DMS53 (cell line): ENCODE measurements at regions not wholly inside any gene's neighbourhood (a gene's known extent, or its start where the extent isn't known, plus 50 kb on each side); places are given as distances from the start of the nearest gene placed in this dataset.
A peak's percentile ranks its signal among the peaks of the same experiment; 100 is the strongest.
"Not testable (repeated sequence)": the region's sequence is repeated elsewhere in the genome, so short reads cannot be mapped to it uniquely, and the experiment has no call there.

Experiments
- DNase-seq: peaks from one replicate; lab custom pipeline; 2025; lab: John Stamatoyannopoulos, UW

DNA sequence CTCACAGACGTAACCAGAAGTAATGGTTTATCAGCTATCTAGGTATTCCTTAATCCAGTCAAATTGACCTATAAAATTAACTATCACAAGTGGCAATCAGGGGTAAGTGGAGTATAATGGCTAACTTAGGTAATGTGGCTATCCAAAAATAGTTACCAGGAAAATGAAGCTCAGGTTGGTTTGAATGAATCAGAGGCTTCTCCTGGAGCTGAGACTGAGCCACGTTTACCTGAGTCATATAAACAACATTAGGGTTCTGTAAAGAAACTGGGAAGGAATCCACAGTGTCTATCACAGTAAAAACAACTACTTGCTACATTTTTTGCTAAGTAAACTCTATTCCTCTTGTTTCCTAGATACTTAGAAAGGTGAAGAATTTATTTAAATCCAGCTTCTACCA lies 236.0 kb upstream of the SPHKAP start:
- DNase-seq: no peak

DNA sequence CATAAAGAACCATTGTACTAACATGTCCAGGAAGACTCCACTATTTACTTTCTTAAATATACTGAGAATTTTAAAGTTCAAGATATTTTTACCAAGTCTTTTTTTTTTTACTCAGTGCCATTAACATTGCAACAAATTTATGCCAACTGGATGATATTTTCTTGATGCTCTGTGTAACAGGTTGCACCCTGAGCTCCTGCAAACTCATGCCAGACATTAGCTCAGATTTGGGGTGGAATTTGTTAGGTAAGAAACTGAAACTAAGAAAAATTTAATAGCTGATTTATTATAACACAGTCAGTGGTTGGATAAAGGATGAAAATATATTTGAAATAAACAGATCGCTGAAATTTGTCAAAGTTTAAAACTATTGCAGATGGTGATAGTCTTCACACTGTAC lies 228.6 kb upstream of the SPHKAP start:
- no peak for DNase-seq

DNA sequence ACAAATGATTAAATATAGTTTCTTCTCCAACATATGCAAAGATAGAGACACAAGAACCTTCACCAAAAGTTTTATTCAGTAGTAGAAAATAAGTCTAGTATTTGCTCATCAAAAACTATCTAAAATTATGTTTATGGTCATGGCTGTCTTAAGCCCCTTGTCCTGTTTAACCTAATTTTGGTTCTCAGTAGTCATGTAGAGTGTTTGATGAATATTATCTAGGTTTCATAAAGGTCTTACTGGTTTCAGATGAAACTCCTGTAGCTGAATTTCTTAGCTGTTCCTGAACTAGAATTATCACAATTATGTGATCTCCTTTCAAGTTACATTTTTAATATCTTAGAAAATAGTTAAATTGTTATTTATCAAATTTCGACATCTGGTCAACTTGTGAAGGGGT lies 228.0 kb upstream of the SPHKAP start:
- DNase-seq: no peak

DNA sequence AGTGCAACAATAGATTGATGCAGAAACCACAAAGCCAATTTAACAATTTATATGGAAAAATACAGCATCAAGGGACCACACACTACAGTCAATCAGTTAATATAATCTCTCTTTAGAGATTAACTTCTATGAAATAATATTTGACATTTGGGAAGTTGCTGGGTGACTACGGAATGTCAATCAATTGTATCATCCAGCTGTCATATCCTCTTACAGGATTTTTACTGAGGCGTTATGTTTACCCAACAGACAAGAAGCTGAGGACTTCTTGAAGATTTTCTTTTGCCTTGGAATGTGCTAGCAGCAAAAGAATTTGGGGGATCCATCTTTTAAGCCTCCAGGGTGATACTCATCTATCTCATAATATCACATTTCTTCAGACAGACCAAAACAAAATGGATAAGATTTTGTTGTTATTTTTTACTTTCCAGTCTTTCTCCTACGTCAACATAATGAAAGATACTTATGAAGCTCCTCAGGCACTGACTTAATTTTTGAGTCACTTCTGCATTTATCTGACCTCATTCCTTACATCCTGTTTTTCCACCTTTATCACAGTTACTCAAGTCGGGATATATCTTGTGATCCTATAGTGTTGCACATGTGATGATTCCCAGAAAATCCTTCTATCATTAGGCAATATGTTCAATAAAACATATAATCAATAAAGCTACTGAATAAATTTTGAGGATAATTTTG lies 227.2 kb upstream of the SPHKAP start:
- no peak for DNase-seq

DNA sequence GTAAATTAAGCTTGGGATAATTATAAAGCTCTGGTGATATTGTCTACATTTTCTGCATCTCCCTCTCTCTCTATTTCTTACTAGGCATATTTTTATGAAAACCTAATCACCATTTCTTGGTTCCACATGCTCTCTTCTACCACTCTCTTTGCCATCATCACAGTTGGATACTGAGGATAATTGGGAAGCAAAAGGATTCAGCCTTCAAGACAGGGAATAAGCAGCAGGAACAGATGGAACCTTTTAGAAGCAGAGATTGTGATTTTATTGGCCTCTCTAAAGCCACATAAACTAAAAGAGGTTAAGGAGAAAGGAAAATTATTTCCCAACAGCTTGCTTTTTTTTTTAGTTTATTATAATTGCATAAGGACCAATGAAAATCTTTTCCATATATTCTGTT lies 226.3 kb upstream of the SPHKAP start:
- no peak for DNase-seq

DNA sequence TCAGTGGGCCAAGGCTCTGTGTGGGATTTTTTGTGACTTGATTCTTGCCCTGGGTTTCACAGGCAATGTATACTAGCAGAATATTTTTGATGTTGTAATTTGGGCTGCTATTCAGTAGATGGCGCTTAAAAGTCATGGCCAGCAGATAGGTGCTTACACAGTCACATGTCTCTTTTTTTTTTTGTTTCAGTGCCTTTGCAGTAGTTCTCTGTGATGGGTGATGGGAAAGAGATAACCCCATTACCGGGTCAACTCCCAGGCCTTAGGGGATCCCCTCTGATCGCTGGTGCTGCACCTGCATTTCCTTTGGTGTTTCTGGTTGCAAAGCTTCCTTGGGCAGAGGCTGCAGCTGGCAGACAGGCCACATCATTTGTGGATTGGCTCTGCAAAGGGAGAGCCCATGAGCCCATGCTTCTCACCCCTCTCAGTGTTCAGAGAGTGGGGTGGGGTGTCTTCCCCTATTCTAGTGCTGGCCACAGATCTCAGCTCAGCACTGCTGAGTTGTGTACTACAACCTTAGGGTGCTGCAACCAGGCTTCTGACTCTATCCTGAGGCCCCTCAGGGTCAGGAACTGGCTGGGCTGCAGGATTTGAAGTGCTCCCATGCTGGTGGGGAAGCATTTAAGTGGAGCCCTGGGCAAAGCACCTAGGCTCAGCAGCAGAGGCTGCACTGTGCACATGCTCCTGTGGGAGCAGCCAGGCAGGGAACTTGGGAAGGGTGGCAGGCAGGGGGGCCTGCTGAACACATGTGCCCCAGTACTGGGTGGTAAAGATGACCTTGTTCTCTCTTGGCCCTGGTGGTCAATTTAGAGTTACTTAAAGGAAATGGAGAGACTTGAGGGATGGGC lies 219.8 kb upstream of the SPHKAP start:
- DNase-seq: peak; percentile 60

DNA sequence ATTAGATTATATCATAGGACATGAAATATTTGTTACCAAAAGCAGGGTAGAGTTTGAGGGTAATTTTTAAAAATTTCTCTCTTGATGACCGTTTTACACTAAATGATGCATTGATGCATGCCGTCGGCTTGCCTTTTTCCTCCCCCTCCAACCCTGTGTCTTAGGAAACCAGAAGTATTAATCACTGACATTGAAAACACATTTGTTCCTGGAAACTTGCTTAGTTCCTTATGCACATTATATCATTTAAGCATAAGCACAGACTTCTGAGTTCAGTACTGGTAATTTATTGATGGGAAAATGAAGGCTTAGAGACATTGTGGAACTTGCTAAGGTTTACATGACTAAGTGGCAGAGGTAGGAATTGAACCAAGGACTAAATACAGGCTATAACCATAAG lies 206.3 kb upstream of the SPHKAP start:
- no peak for DNase-seq

DNA sequence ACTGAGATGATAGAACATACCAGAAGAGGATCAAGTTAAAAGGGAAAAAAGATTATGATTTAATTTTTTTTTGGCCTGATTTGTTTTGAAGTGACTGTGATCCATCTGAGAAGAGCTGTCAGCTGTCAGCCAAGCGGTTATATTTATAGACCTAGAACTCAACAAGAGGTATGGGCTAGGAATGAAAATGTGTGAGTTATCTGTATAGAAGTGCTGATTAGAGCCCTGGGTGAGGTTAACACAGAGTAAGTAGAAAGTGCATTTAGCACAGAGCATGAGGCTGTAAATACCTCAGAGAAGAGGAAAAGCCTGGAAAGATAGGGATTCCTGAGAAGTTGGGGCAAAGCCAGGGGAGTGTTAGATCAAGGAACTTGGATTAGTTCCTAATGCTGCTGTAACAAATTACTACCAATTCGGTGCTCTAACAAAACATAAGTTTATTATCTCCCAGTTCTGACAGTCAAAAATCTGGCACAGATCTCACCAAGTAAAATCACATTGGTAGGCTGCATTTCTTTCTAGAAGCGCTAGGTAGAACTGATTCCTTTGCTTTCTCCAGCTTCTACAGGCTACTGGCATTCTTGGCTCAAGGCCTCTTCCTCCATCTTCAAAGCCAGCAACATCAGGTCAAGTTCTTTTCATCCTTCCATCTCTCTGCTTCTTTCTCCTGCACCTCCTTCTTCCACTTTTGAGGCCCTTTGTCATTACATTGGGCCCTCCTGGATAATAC lies 197.4 kb upstream of the SPHKAP start:
- no peak for DNase-seq

DNA sequence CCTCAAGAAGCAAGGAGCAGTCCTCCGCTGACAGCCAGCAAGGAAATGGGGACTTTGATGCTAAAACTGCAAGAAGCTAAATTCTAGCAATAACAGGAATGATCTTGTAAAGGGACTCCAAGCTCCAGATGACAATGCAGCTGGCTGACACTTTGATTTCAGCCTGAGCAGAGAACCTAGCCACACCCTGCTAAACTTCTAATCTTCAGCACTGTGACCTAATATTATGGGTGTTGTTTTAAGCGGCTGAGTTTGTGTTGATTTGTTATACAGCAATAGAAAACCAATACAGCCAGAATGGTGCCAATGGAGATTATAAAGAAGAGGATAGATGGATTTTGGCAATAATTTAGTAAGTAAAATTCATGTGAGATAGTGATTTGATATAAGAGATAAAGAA lies 196.7 kb upstream of the SPHKAP start:
- DNase-seq: no peak

DNA sequence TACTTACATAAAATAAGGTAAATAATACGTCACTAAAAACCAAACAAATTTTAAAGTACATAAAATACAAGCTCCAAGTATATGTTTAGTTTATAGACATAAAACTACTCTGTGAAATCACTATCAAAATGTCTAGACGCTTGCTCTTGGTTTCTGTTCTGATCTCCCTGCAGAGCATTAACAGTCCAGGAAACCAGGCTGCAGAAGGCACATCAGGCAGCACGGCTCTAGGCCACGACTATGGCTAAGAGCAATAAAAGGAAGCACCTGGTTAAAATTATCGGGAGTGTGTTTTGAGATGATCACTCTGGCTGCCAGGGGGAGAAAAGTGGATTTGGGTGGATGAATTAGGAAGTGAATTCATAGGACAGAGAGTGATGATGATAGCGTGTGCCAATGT lies 196.0 kb upstream of the SPHKAP start:
- DNase-seq: no peak

DNA sequence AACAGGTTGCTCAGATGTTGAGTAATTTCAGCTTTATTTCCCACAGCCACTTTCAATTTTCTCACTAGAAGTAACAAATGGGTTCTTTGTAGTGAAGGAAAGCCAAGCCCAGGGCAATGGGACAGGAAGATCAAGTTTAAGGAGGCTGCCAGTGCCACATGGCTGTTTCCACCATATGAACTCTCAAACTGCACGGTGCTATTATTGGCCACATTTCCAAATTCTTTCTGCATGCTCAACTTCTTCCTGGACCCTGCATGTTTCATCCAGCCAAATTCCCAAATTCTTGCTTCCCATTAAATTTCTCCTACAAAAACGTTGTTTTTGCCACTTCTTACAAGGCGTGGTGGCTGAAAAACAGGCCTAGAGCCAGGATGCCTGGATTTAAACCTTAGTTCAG lies 193.3 kb upstream of the SPHKAP start:
- DNase-seq: no peak

DNA sequence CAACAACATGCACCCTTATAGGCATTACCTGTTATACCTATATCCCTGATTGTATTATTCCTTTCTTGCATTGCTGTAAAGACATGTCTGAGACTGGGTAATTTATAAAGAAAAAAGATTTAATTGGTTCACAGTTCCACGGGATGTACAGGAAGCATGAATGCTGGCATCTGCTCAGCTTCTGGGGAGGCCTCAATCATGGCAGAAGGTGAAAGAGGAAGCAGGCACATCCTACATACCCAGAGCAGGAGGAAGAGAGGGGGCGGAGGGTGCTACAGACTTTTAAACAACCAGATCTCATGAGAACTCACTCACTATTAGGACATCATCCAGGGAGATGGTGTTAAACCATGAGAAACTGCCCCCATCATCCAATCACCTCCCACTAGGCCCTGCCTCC lies 191.7 kb upstream of the SPHKAP start:
- DNase-seq: no peak

DNA sequence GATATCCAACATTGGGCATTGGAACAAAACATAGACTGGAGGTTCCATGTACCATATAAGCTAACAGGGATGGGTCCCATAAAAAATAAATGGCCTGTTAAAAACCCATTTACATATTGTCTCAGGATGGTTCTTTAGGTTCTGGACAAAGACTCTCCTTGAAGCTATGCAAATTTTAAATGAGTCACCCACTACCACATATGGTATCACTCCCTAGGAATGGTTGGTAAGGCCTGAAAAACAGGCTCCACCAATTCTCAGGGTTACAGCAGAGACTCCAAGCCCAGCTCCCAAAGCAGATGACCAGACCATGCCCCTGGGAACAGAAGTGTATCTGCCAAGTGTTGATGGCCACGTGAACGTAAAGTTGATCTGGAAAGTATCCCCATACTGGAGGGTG lies 190.7 kb upstream of the SPHKAP start:
- no peak for DNase-seq

DNA sequence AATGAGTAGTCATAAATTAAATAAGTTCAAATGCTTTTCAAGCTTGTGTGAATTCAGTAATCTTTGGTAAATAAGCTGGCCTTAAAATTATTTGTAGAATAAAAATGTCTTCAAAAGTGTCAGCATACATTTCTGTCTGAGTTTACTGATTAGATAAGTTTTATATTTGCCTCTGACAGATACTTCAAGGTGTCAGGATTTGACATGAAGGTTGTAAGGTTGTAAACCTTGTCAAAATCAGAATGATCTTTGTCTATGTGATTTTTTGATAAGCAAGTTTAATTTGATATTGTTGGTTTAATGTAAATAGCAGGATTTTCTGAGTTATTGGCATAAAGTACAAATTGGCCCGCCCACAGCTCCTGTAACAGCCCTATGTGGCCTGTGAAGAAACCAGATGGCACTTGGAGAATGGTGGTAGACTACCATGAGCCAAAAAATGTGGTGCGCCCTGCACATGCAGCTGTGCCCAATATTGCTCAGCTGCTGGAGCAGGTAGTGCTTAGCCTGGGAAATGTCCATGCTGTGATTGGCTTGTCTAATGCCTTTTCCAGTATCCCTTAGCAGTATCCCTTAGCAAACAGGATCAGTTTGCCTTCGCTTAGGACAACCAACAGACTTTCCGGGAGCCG lies 188.0 kb upstream of the SPHKAP start:
- DNase-seq: no peak

DNA sequence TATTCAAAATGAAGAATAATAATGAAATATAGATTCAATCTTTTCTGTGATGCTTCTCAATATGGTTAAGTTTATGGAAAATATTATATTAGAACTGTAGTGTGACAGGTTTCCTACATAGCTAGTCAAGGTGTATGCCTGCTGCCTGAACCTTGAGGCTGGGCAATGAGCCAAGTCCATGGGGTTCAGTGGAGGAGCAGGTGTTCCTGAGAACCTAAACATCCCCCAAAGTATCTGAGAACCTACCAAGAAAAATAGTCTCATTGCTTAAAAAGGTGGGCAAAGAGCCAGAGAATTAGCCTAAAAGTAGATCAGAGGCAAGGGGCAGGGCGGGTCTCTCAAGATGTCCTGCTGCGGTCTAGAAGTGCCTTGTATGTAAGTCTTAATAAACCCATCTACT lies 185.9 kb upstream of the SPHKAP start:
- peak; percentile 18 for DNase-seq

DNA sequence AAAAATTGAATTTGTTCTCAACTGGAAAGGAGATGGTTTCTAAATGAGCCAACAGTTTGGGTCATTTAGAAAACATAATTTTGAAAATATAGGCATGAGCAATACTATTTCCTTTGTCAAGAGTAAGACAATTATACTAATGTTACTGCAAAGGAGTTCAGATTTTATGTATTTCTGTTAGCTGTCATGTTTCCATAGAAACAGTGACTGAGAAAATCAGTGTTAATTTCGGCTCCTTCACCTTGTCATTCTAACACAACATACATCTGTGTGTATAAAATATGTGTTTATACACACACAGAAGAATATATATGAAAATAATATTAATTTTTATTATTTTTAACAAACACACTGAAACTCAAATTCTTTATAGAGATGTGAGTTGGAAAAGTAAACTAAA lies 178.0 kb upstream of the SPHKAP start:
- no peak for DNase-seq

DNA sequence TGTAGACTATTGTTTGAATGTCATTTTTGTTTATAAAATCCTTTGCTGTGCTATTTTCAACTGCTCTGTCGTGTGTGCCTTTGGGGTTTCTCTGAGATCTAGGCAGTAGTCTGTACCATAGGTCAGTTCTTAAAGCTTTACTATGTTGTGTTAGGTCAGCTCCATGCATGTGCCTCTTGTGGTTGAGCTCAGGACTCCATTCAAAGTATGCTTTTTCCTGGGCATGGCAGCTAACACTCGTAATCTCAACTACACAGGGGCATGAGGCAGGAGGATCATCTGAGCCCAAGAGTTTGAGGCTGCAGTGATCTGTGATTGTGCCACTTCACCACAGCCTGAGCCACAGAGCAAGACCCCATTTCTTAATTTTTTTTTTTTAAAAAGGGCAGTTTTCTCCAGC lies 174.4 kb upstream of the SPHKAP start:
- no peak for DNase-seq

DNA sequence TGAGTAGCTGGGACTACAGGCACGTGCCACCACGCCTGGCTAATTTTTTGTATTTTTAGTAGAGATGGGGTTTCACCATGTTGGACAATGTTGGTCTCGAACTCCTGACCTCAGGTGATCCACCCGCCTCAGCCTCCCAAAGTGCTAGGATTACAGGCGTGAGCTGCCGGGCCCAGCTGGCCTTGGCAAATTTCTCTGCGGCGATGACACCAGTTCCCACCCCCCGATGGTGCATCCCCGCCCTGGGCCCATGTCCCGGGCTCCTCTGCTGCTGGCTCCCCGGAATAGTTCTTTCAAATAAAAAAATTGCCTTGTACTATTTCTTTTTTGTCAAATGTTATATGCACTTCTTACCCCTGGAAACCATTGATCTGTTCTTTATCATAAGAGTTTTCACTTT lies 171.5 kb upstream of the SPHKAP start:
- not testable (repeated sequence) for DNase-seq

DNA sequence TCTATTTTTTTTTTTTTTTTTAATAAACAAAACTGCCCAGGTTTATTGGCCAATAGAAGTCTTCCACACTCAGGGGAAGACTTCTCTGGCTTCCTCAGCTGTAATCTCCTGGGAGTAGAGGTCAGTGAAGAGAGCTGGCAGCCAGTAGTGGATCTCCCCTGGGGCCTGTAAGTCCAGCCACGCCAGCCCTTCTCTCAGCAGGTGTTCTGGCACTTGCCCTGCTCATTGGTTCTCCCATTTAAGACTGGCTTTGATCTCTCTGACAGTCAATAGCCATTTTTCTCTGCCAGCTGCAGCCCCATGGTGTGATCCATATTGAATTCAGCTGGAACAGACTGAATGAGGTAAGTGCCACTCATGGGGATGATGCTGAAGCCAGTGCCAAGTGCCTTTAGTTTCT lies 170.6 kb upstream of the SPHKAP start:
- peak; percentile 14 for DNase-seq

DNA sequence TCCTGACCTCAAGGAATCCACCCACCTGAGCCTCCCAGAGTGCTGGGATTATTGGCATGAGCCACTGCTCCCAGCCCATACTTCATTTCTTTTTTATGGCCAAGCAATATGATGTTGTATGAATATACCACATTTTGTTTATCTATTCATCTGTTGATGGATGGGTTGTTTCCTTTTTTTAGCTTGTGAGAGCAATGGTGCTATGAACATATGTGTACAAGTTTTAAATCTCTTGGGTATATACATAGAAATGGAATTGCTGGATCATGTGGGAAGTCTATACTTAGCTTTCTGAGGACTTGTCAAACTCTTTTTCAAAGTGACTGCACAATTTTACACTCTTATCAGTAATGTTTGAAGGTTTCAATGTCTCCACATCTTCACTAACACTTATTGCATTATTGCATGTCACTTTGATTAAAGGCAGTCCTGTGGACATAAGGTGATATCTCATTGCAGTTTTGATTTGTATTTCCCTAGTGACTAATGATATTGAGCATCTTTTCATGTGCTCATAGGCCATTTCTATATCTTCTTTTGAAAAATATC lies 167.1 kb upstream of the SPHKAP start:
- DNase-seq: no peak

DNA sequence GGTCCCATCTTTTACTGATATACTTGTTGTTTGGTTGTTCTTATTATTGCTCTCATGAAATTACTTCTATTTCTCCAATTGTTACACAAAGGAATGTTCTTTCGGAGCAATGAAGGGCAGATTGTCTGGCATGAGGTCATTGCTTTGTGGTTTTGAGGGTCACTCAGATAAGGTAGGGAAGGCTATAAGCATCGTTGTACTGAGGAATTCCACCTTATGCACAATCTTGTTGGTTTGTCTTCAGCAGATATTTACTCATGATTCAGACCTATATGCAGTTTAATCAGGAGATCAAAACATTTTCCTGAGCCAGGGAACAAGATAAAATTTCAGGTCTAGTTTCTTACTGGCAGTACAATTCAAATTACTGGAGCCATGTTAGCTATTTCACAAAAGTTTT lies 163.0 kb upstream of the SPHKAP start:
- no peak for DNase-seq

DNA sequence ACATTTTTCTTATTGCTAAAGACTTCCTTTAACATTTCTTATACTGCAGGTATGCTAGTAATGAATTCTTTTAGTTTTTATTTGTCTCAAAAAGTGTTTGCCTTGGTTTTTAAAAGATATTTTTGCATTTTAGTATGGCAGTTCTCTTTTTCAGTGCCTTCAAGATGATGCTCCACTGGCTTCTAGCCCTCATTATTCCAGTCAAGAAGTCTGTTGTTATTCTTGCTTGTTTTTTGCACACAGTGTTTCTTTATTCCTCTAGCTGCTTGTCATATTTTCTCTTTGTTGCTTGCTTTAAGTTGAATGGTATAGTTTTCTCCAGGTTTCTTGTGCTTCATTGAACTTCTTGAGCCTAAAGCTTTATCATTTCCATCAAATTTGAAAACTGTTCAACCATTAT lies 158.0 kb upstream of the SPHKAP start:
- no peak for DNase-seq
